GM19193 (cell line): ENCODE measurements at regions not wholly inside any gene's neighbourhood (a gene's known extent, or its start where the extent isn't known, plus 50 kb on each side); places are given as distances from the start of the nearest gene placed in this dataset.

Source experiments
- POLR2A ChIP-seq: IDR thresholded peaks from 4 replicates; pipeline ENCODE4 v1.6.1; 2011; ENCODE audit not compliant: insufficient read depth, insufficient read length; ENCODE audit errors: extremely low read depth

- no peak for TF ChIP-seq POLR2A
Measured at GRCh38 chr1:187848321-187848720, 1019.6 kb downstream of the PLA2G4A start.

GRCh38 chr1:187853505-187853904 lies 1024.8 kb downstream of the PLA2G4A start:
- no peak for TF ChIP-seq POLR2A

- no peak for TF ChIP-seq POLR2A
Measured at GRCh38 chr1:187854457-187854856, 1025.7 kb downstream of the PLA2G4A start.

- no peak for TF ChIP-seq POLR2A
Measured at GRCh38 chr1:187862506-187862905, 1033.8 kb downstream of the PLA2G4A start.

GRCh38 chr1:187870552-187870951 lies 1041.8 kb downstream of the PLA2G4A start:
- TF ChIP-seq POLR2A = no peak

- no peak for TF ChIP-seq POLR2A
Measured at GRCh38 chr1:187871177-187871845, 1042.6 kb downstream of the PLA2G4A start.

- no peak for TF ChIP-seq POLR2A
Measured at GRCh38 chr1:187872550-187872949, 1043.8 kb downstream of the PLA2G4A start.

- TF ChIP-seq POLR2A = no peak
Measured at GRCh38 chr1:187873126-187873525, 1044.4 kb downstream of the PLA2G4A start.

- no peak for TF ChIP-seq POLR2A
Measured at GRCh38 chr1:187876775-187877174, 1048.0 kb downstream of the PLA2G4A start.

- no peak for TF ChIP-seq POLR2A
Measured at GRCh38 chr1:187877220-187877619, 1048.5 kb downstream of the PLA2G4A start.

- no peak for TF ChIP-seq POLR2A
Measured at GRCh38 chr1:187878883-187879282, 1050.1 kb downstream of the PLA2G4A start.

- no peak for TF ChIP-seq POLR2A
Measured at GRCh38 chr1:187883356-187883755, 1054.6 kb downstream of the PLA2G4A start.

- no peak for TF ChIP-seq POLR2A
Measured at GRCh38 chr1:187891993-187892682, 1063.4 kb downstream of the PLA2G4A start.

- TF ChIP-seq POLR2A = no peak
Measured at GRCh38 chr1:187892683-187893039, 1063.9 kb downstream of the PLA2G4A start.

- TF ChIP-seq POLR2A = no peak
Measured at GRCh38 chr1:187893471-187893870, 1064.7 kb downstream of the PLA2G4A start.

GRCh38 chr1:187894349-187894748 lies 1065.6 kb downstream of the PLA2G4A start:
- no peak for TF ChIP-seq POLR2A
